H1 (cell line): ENCODE measurements at regions not wholly inside any gene's neighbourhood (a gene's known extent, or its start where the extent isn't known, plus 50 kb on each side); places are given as distances from the start of the nearest gene placed in this dataset.

ENCODE experiments used
- CTCF ChIA-PET: fragments of 300-600 bp; sonication (Branson Sonifier 250); formaldehyde crosslinking; loops from one replicate; lab custom pipeline; 2021; ENCODE audit not compliant: partially characterized antibody; lab: Charles Lee
- POLR2A ChIA-PET: fragments of 300-600 bp; sonication (Branson Sonifier 250); formaldehyde crosslinking; loops from one replicate; lab custom pipeline; 2021; ENCODE audit warnings: inconsistent platforms; ENCODE audit not compliant: partially characterized antibody; lab: Charles Lee
- DNase-seq, 2 experiments: peaks; one replicate each; pipeline versions ENCODE4 v3.0.0 to v3.0.0-alpha.2; 2010 to 2022; ENCODE audit warnings: low spot score in 2 of 2, low read depth in 1 of 2, mixed read lengths in 1 of 2
- FAIRE-seq: peaks from 2 replicates; lab custom pipeline; 2011; peaks lifted over from hg19 to GRCh38; lab: Jason Lieb, UNC
- H2AFZ ChIP-seq: 2 replicates; pipeline ENCODE4 v1.8.1; 2012; ENCODE audit warnings: low read length, inconsistent platforms
- H2AK5ac ChIP-seq: 2 replicates; pipeline ENCODE4 v1.6.1; 2013; ENCODE audit warnings: low read depth, low read length
- H2BK120ac ChIP-seq: replicated peaks from 2 replicates; pipeline ENCODE3; 2013; ENCODE audit warnings: low read depth, low read length, inconsistent platforms
- H2BK12ac ChIP-seq: 2 replicates; pipeline ENCODE4 v1.6.1; 2013; ENCODE audit warnings: low read depth, low read length
- H2BK15ac ChIP-seq: 2 replicates; pipeline ENCODE4 v1.6.1; 2013; ENCODE audit warnings: low read length
- H2BK20ac ChIP-seq: 2 replicates; pipeline ENCODE4 v1.6.1; 2013; ENCODE audit warnings: low read length
- H2BK5ac ChIP-seq: 2 replicates; pipeline ENCODE4 v1.6.1; 2013; ENCODE audit warnings: low read depth, low read length
- H3K14ac ChIP-seq: 2 replicates; pipeline ENCODE4 v1.6.1; 2013; ENCODE audit warnings: inconsistent platforms; ENCODE audit not compliant: insufficient read length
- H3K18ac ChIP-seq: 2 replicates; pipeline ENCODE4 v1.6.1; 2013; ENCODE audit warnings: low read length; ENCODE audit errors: extremely low read depth
- H3K23ac ChIP-seq: 2 replicates; pipeline ENCODE4 v1.6.1; 2013; ENCODE audit warnings: inconsistent platforms; ENCODE audit not compliant: insufficient read length
- H3K23me2 ChIP-seq: 2 replicates; pipeline ENCODE4 v1.6.1; 2013; ENCODE audit warnings: low read depth, low read length
- H3K27ac ChIP-seq: 2 replicates; pipeline ENCODE4 v1.6.1; 2011; ENCODE audit warnings: low read depth, low read length, inconsistent platforms
- H3K27me3 ChIP-seq, 4 experiments: replicated peaks in 1 of 4; 1 replicate in 1 of 4; 2 replicates in 3 of 4; pipeline versions ENCODE4 v1.6.1 to v1.8.1; 2011 to 2013; ENCODE audit warnings: low read length in 3 of 4, mild to moderate bottlenecking in 3 of 4, inconsistent platforms in 2 of 4, mixed read lengths in 2 of 4, moderate library complexity in 1 of 4; ENCODE audit not compliant: control insufficient read depth in 3 of 4, insufficient read depth in 3 of 4; ENCODE audit errors: extremely low read depth in 1 of 4
- H3K36me3 ChIP-seq, 4 experiments: 2 replicates each; pipeline versions ENCODE4 v1.6.1 to v1.8.1; 2011 to 2013; ENCODE audit warnings: mild to moderate bottlenecking in 4 of 4, low read length in 3 of 4, moderate library complexity in 2 of 4, control low read depth in 1 of 4, inconsistent platforms in 1 of 4; ENCODE audit not compliant: insufficient read depth in 4 of 4, control insufficient read depth in 2 of 4
- H3K4ac ChIP-seq: replicated peaks from 2 replicates; pipeline ENCODE3; 2013; ENCODE audit warnings: low read length, low read depth, mixed read lengths, inconsistent platforms; ENCODE audit not compliant: insufficient read length
- H3K4me1 ChIP-seq, 4 experiments: replicated peaks in 1 of 4; 1 replicate in 1 of 4; 2 replicates in 3 of 4; pipeline versions ENCODE4 v1.6.1 to v1.8.1; 2011 to 2013; ENCODE audit warnings: low read length in 3 of 4, inconsistent platforms in 2 of 4, mixed read lengths in 1 of 4; ENCODE audit not compliant: insufficient read depth in 4 of 4, control insufficient read depth in 3 of 4
- H3K4me2 ChIP-seq, 2 experiments: 2 replicates each; pipeline versions ENCODE4 v1.6.1 to v1.8.1; 2011 to 2013; ENCODE audit warnings: low read depth in 2 of 2, low read length in 2 of 2, control low read depth in 1 of 2, inconsistent platforms in 1 of 2, mild to moderate bottlenecking in 1 of 2; ENCODE audit not compliant: insufficient read depth in 1 of 2
- H3K4me3 ChIP-seq, 4 experiments: fragments of 200-600, 300-600 bp in 1 of 4; sonication (generic), shearing (Covaris generic), sonication (Bioruptor Twin) in 1 of 4; 2 replicates each; pipeline versions ENCODE4 v1.5.1 to v1.8.1; 2011 to 2016; ENCODE audit warnings: low read length in 4 of 4, low read depth in 3 of 4, control low read depth in 2 of 4, inconsistent platforms in 2 of 4, mild to moderate bottlenecking in 2 of 4, mixed read lengths in 1 of 4, moderate library complexity in 1 of 4; ENCODE audit not compliant: insufficient read depth in 2 of 4; ENCODE audit errors: extremely low read depth in 1 of 4
- H3K56ac ChIP-seq: replicated peaks from 2 replicates; pipeline ENCODE3; 2013; ENCODE audit warnings: low read depth, mild to moderate bottlenecking, mixed read lengths, low read length, inconsistent platforms; ENCODE audit not compliant: insufficient read length
- H3K79me1 ChIP-seq: 2 replicates; pipeline ENCODE4 v1.6.1; 2013; ENCODE audit warnings: low read depth, low read length, control low read depth
- H3K79me2 ChIP-seq, 2 experiments: 2 replicates each; pipeline versions ENCODE4 v1.6.1 to v1.8.1; 2012 to 2013; ENCODE audit warnings: low read length in 2 of 2, mild to moderate bottlenecking in 2 of 2, inconsistent platforms in 1 of 2; ENCODE audit not compliant: insufficient read depth in 2 of 2, control insufficient read depth in 1 of 2
- H3K9ac ChIP-seq, 4 experiments: replicated peaks in 1 of 4; 1 replicate in 1 of 4; 2 replicates in 3 of 4; pipeline versions ENCODE4 v1.6.1 to v1.8.1; 2011 to 2013; ENCODE audit warnings: low read depth in 3 of 4, low read length in 3 of 4, control low read depth in 2 of 4, mild to moderate bottlenecking in 2 of 4, moderate library complexity in 2 of 4, inconsistent platforms in 1 of 4; ENCODE audit errors: extremely low read depth in 1 of 4
- H3K9me3 ChIP-seq, 2 experiments: 2 replicates each; pipeline versions ENCODE4 v1.6.1 to v1.8.1; 2012 to 2013; ENCODE audit warnings: mild to moderate bottlenecking in 2 of 2, moderate library complexity in 2 of 2, control low read depth in 1 of 2, inconsistent platforms in 1 of 2, low read depth in 1 of 2, low read length in 1 of 2, mixed read lengths in 1 of 2; ENCODE audit not compliant: insufficient read depth in 2 of 2
- H4K20me1 ChIP-seq, 2 experiments: replicated peaks in 1 of 2; 2 replicates each; pipeline versions ENCODE3 to v1.8.1; 2011 to 2013; ENCODE audit warnings: inconsistent platforms in 2 of 2, low read length in 2 of 2, mild to moderate bottlenecking in 1 of 2; ENCODE audit not compliant: insufficient read depth in 2 of 2, control insufficient read depth in 1 of 2
- H4K5ac ChIP-seq: 2 replicates; pipeline ENCODE4 v1.6.1; 2013; ENCODE audit warnings: low read length, low read depth, mixed read lengths, inconsistent platforms; ENCODE audit not compliant: insufficient read length
- H4K8ac ChIP-seq: 2 replicates; pipeline ENCODE4 v1.8.0; 2013; ENCODE audit warnings: mild to moderate bottlenecking, moderate library complexity, low read length, inconsistent platforms; ENCODE audit not compliant: insufficient read depth; ENCODE audit errors: extremely low read depth
- H4K91ac ChIP-seq: replicated peaks from 2 replicates; pipeline ENCODE3; 2013; ENCODE audit warnings: low read length, mixed read lengths, inconsistent platforms; ENCODE audit not compliant: insufficient read length
- ASH2L ChIP-seq: fragments of 200-600, 300-600 bp; sonication (generic); IDR thresholded peaks from one replicate; pipeline ENCODE4 v1.7.1; 2017; ENCODE audit warnings: low read length
- ATF3 ChIP-seq: IDR thresholded peaks from 2 replicates; pipeline ENCODE4 v1.6.1; 2011; ENCODE audit warnings: low read depth, mild to moderate bottlenecking, low read length; ENCODE audit not compliant: insufficient read depth
- E2F6 ChIP-seq: IDR thresholded peaks from 2 replicates; pipeline ENCODE4 v1.6.1; 2012; ENCODE audit warnings: inconsistent platforms
- GABPA ChIP-seq: IDR thresholded peaks from 2 replicates; pipeline ENCODE4 v1.6.1; 2011; ENCODE audit warnings: mild to moderate bottlenecking, low read length, moderate library complexity, borderline replicate concordance; ENCODE audit not compliant: insufficient read depth
- KDM1A ChIP-seq: fragments of 200-600, 300-600 bp; sonication (generic); IDR thresholded peaks from 2 replicates; pipeline ENCODE4 v1.7.1; 2016; ENCODE audit warnings: mild to moderate bottlenecking, low read length, borderline replicate concordance
- MAFK ChIP-seq: IDR thresholded peaks from 2 replicates; pipeline ENCODE4 v1.6.1; 2012; ENCODE audit warnings: low read depth, mild to moderate bottlenecking, improper control_type of control experiment, low read length
- RXRA ChIP-seq: IDR thresholded peaks from 2 replicates; pipeline ENCODE4 v1.6.1; 2011; ENCODE audit warnings: low read depth, mild to moderate bottlenecking, low read length, moderate library complexity; ENCODE audit not compliant: insufficient read depth
- SAP30 ChIP-seq: fragments of 300-600 bp; sonication (generic); IDR thresholded peaks from 2 replicates; pipeline ENCODE4 v1.7.1; 2012; ENCODE audit warnings: low read length, moderate library complexity, mild to moderate bottlenecking, inconsistent platforms; ENCODE audit not compliant: insufficient read depth, insufficient replicate concordance
- SIX5 ChIP-seq: IDR thresholded peaks from 2 replicates; pipeline ENCODE4 v1.6.1; 2011; ENCODE audit warnings: mild to moderate bottlenecking, low read depth, low read length
- ZNF274 ChIP-seq: IDR thresholded peaks from 2 replicates; pipeline ENCODE4 v1.7.0; 2012; ENCODE audit warnings: low read length, borderline replicate concordance; ENCODE audit errors: extremely low read depth
- WGBS, 2 experiments: shearing (Covaris generic) in 1 of 2; methylation state at CpG; one replicate each; pipeline versions ENCODE4 v1.1.6 to v1.1.7; 2013 to 2015; ENCODE audit warnings: low lambda C conversion rate in 2 of 2, mixed read lengths in 2 of 2, inconsistent platforms in 1 of 2, low coverage in 1 of 2, missing lambda C conversion rate in 1 of 2; ENCODE audit not compliant: insufficient replicate concordance in 2 of 2, insufficient coverage in 1 of 2, insufficient read length in 1 of 2; ENCODE audit errors: extremely low coverage in 1 of 2, missing lambda C conversion rate in 1 of 2; 5-methylcytosine and 5-hydroxymethylcytosine counted together

DNA sequence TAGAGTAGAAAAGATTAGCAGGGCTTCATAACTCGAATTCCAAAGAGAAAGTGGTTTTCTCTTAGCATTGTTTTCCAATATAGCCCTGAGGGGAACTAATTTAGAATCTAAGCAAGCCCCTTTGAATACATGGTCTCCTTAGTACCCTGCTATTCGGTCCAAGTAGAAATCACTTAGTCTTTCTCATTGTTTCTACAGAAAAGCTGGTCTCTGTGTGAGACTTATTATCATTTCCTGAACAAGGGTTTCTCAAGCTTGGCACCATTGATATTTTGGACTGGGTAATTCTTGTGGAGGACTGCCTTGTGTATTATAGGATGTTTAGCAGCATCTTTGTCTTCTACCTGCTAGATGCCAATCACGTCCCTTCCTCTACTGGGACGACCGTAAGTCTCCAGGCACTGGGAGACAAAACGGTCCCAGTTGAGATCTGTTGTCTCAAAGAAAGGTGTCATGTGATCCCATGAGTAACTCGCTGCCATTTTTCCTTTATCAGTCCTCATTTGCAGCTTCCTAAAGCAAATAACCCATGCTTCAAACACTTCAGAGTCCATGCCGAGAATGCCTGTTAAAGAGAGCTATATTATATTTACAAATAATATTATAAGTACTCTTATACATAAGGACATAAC is 230.7 kb upstream of the SLCO3A1 start:
- Histone ChIP-seq H3K23ac (no peak overlapping the region), H3K27ac (no peak overlapping the region), H3K4me1 (no peaks in the 10 kb centered on the region; a peak in 2 of 7 replicates), H2BK20ac (no peak overlapping the region)
- TF ChIP-seq SAP30, result no peak
- TF ChIP-seq E2F6, result no peak
- no peak for TF ChIP-seq RXRA
- TF ChIP-seq GABPA, result no peak
- no peak for TF ChIP-seq ZNF274
- no peak for TF ChIP-seq SIX5
- TF ChIP-seq KDM1A, result no peak
- TF ChIP-seq ASH2L, result no peak
- no peak for TF ChIP-seq MAFK
- no peak for TF ChIP-seq ATF3
- TF ChIP-seq, all 59 proteins: peak for 0
- Histone ChIP-seq H3K9me3 (no peaks in the 10 kb centered on the region), H3K14ac (no peak overlapping the region), H4K5ac (no peak overlapping the region), H2AFZ (0 out of 2 replicates have a peak overlapping the region, but pooled peaks have one; percentile 54), H2BK120ac (no peak overlapping the region), H4K20me1 (no peaks in the 10 kb centered on the region), H3K27me3 (no peaks in the 10 kb centered on the region), H3K18ac (no peak overlapping the region), H3K23me2 (no peaks in the 10 kb centered on the region), H3K4ac (no peak overlapping the region), H3K36me3 (no peaks in the 10 kb centered on the region), H3K9ac (no peak overlapping the region), H2BK15ac (no peak overlapping the region), H3K4me3 (no peak overlapping the region), H4K8ac (no peak overlapping the region), H2AK5ac (no peak overlapping the region), H3K4me2 (no peak overlapping the region), H3K56ac (no peak overlapping the region), H2BK5ac (no peak overlapping the region), H3K79me2 (no peaks in the 10 kb centered on the region), H3K79me1 (no peaks in the 10 kb centered on the region; the same call in 1 of the 2 replicates), H2BK12ac (no peak overlapping the region), H4K91ac (no peak overlapping the region)
- FAIRE-seq, result no peak
- CTCF ChIA-PET, result interaction anchor here (1.0 to 1.6 kb wide), 2 partner anchors 83 to 320 kb away, joined by 3 read pairs; no protein-coding TSS in a partner anchor
- WGBS, 2 experiments, result 86% methylated on average over 8 of the region's 8 CpGs; no CpG with 5 or more reads in 1 of the 2 experiments
- POLR2A ChIA-PET, result no interaction called here
- DNase-seq, result no peak
